Left lung (tissue), 4 donors: ENCODE measurements at regions not wholly inside any gene's neighbourhood (a gene's known extent, or its start where the extent isn't known, plus 50 kb on each side); places are given as distances from the start of the nearest gene placed in this dataset.

Experiments
- ATAC-seq: fragments of 200-7000 bp; cut with Tn5 transposase; one replicate; pipeline ENCODE4 v1.9.1; 2020; ENCODE audit warnings: moderate library complexity
- DNase-seq, 4 donors: peaks; one replicate each; pipeline ENCODE4 v3.0.0-alpha.2; 2013 to 2020
- H3K27ac ChIP-seq, 2 donors: fragments of 200-600 bp; sonication (generic) in 1 of 2; one replicate each; pipeline versions ENCODE4 v1.5.0 to v1.8.0; 2020 to 2021
- H3K27me3 ChIP-seq, 2 donors: fragments of 200-600 bp; sonication (generic) in 1 of 2; one replicate each; pipeline versions ENCODE4 v1.5.0 to v1.8.0; 2020 to 2021
- H3K36me3 ChIP-seq, 2 donors: fragments of 200-600 bp; sonication (generic) in 1 of 2; one replicate each; pipeline versions ENCODE4 v1.5.0 to v1.8.0; 2020 to 2021
- H3K4me1 ChIP-seq, 2 donors: fragments of 200-600 bp; one replicate each; pipeline ENCODE4 v1.8.0; 2021
- H3K4me3 ChIP-seq, 2 donors: fragments of 200-600 bp; sonication (generic) in 1 of 2; one replicate each; pipeline versions ENCODE4 v1.5.0 to v1.8.0; 2020 to 2021; ENCODE audit warnings: mild to moderate bottlenecking in 1 of 2
- H3K9me3 ChIP-seq, 2 donors: fragments of 200-600 bp; sonication (generic) in 1 of 2; one replicate each; pipeline versions ENCODE4 v1.5.0 to v1.8.0; 2020 to 2021
- intact Hi-C, 2 donors: fragments of 100-400 bp; cut with DNase I; formaldehyde crosslinking; loops; one replicate each; pipeline versions ENCODE4 v1.11.2 to v1.14.2; 2022
- TF ChIP-seq, protein P1 (sequence below), 2 donors: fragments of 200-600 bp; sonication (generic) in 1 of 2; IDR thresholded peaks; one replicate each; pipeline versions ENCODE4 v1.5.0 to v1.8.0; 2021; ENCODE audit warnings: antibody characterized with exemption in 2 of 2
- donor health status: DM: no; HTN: yes; CAD: no.
- donor health status: DM: no; HTN: no; CAD: no.

DNA sequence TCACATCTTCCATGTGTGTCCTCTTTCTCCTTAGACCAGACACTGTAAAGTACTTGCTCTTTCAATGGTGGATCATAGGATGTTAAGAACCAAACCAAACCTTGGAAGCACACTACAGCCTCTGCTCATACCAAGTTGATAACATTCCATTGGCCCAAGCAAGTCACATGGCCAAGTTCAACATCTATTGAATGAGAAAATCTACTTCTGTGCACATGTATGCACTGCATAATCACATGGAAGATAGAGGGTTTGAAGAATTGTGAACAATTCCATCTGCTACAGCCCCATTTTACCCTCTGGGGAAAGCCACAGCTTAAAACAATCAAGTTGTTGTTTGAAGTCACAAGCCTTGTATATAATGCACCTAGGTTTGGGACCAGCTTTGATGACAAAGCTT lies 68.2 kb downstream of the MFAP3 start:
- no peaks in the 10 kb centered on the region for H3K4me1 ChIP-seq
- no peaks in the 10 kb centered on the region for H3K9me3 ChIP-seq
- intact Hi-C loops, result no loop called here
- TF ChIP-seq, protein P1, sequence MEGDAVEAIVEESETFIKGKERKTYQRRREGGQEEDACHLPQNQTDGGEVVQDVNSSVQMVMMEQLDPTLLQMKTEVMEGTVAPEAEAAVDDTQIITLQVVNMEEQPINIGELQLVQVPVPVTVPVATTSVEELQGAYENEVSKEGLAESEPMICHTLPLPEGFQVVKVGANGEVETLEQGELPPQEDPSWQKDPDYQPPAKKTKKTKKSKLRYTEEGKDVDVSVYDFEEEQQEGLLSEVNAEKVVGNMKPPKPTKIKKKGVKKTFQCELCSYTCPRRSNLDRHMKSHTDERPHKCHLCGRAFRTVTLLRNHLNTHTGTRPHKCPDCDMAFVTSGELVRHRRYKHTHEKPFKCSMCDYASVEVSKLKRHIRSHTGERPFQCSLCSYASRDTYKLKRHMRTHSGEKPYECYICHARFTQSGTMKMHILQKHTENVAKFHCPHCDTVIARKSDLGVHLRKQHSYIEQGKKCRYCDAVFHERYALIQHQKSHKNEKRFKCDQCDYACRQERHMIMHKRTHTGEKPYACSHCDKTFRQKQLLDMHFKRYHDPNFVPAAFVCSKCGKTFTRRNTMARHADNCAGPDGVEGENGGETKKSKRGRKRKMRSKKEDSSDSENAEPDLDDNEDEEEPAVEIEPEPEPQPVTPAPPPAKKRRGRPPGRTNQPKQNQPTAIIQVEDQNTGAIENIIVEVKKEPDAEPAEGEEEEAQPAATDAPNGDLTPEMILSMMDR (IDR thresholded peaks at IDR 0.05), result no peak
- H3K4me3 ChIP-seq, result no peak overlapping the region
- no peaks in the 10 kb centered on the region for H3K27me3 ChIP-seq
- no peaks in the 10 kb centered on the region for H3K36me3 ChIP-seq
- DNase-seq (no peak), ATAC-seq (no peak)
- H3K27ac ChIP-seq, result no peak overlapping the region

DNA sequence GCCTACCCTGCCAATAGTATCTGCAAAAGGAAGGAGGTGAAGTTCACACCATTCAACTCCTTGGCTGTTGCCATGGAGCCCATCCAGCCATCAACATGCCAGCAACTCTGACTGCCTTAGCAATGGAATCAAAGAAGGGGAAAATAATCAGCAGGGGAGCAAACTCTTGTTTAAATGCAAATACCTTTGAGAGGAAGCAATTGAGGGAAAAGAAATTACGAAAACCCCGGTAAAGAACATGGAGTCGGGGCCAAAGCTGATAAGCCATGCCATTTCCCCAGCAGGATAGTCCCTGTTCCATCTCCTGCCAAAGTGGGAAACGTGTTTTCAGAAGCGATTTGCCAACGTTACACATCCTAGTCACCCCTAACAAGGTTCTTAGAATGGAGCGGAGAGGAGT lies 69.0 kb downstream of the MFAP3 start:
- no peak for DNase-seq
- Histone ChIP-seq H3K36me3 (no peaks in the 10 kb centered on the region), H3K9me3 (no peaks in the 10 kb centered on the region), H3K27me3 (no peaks in the 10 kb centered on the region), H3K27ac (no peak overlapping the region), H3K4me1 (no peaks in the 10 kb centered on the region), H3K4me3 (no peak overlapping the region)
- no peak for ATAC-seq
- TF ChIP-seq, protein P1 (IDR thresholded peaks at IDR 0.05), result no peak
- intact Hi-C loops, result no loop called here

DNA sequence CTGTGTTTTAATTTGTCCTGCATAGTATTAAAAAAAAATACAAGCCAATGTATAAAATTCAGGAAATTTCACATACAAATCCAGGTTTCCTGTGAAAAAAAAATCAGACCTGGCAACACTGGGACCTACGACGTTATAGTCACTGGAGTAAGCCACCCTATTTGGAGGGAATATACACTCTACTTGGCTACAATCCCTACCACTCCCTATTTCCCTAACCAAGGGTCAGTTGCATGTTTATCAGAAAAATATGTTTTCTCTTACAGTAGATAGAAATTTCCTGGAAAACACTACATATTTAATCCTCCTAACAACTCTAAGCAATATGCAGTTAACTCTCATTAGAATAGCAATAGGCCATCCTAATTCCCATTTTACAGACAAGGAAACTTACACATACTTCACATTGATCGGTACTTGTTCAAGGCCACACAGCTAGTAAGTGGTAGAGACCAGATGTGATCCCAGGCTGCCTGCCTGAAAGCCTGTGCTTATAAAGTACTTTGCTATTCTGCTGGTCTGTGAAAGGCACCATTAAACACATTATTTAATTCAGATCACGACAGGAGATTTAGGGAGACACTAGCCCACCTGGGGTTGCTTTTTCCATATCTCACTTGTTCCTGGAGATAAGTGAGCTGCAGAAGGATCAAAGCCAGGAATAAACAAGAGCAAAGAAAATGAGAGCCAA lies 70.8 kb downstream of the MFAP3 start:
- DNase-seq, result no peak
- TF ChIP-seq, protein P1 (IDR thresholded peaks at IDR 0.05), result no peak
- H3K9me3 ChIP-seq, result no peaks in the 10 kb centered on the region
- no peaks in the 10 kb centered on the region for H3K36me3 ChIP-seq
- ATAC-seq, result no peak
- H3K4me1 ChIP-seq, result no peaks in the 10 kb centered on the region
- H3K4me3 ChIP-seq, result no peak overlapping the region
- H3K27ac ChIP-seq, result no peak overlapping the region
- intact Hi-C loops, result no loop called here
- H3K27me3 ChIP-seq, result no peaks in the 10 kb centered on the region

DNA sequence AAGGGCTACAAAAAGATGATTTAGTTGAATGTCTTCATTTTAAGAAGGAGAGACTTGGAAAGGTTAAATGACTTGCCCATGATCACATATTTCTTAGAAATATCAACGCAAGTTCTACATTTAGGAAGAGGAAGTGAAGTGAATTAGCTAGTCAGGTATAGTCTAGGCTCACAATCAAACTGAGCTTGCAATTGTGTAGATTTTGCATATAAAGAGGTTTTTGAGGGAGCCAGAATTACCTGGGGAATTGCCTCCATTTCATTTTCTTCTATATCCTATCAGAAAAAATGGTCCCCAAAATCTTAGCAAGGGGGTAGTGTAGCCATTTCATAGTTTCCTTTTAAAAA lies 71.3 kb downstream of the MFAP3 start:
- no peaks in the 10 kb centered on the region for H3K27me3 ChIP-seq
- DNase-seq, result no peak
- no peaks in the 10 kb centered on the region for H3K36me3 ChIP-seq
- no peaks in the 10 kb centered on the region for H3K9me3 ChIP-seq
- ATAC-seq, result no peak
- H3K4me1 ChIP-seq, result no peaks in the 10 kb centered on the region
- TF ChIP-seq, protein P1 (IDR thresholded peaks at IDR 0.05), result no peak
- H3K27ac ChIP-seq, result no peak overlapping the region
- H3K4me3 ChIP-seq, result no peak overlapping the region
- intact Hi-C loops, result no loop called here

DNA sequence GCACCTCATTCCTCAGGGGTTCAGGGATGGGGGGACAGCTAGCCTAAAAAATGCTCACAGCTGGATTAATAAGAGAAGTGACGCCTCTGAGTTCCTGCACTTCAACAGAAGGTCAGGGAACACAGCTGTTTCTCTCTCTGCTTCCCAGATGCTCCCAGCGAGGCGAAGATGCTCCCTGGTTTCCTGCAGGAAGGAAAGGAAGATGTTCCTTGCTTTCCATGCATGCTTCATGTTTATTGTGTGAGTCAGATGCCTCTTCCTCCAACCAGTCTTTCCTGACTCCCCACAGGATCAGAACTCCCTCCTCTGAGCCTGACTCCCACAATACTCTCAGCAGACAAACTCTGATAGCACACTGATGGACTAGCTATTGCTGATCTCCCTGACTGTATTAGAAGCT lies 71.9 kb downstream of the MFAP3 start:
- Histone ChIP-seq H3K9me3 (no peaks in the 10 kb centered on the region), H3K4me3 (no peak overlapping the region), H3K27me3 (no peaks in the 10 kb centered on the region), H3K4me1 (no peaks in the 10 kb centered on the region), H3K27ac (no peak overlapping the region), H3K36me3 (no peaks in the 10 kb centered on the region)
- TF ChIP-seq, protein P1 (IDR thresholded peaks at IDR 0.05), result no peak
- ATAC-seq (no peak), DNase-seq (no peak)
- intact Hi-C loops, result no loop called here
